Right lobe of liver (tissue), 6 donors: ENCODE measurements at regions not wholly inside any gene's neighbourhood (a gene's known extent, or its start where the extent isn't known, plus 50 kb on each side); places are given as distances from the start of the nearest gene placed in this dataset.

ENCODE experiments used
- ATAC-seq, 4 donors: fragments of 200-7000 bp; cut with Tn5 transposase; one replicate each; pipeline ENCODE4 v1.9.1; 2020; ENCODE audit warnings: mild to moderate bottlenecking in 4 of 4, moderate library complexity in 4 of 4
- DNase-seq, 3 donors: peaks; one replicate each; pipeline ENCODE4 v3.0.0-alpha.2; 2020
- H3K27ac ChIP-seq, 3 donors: fragments of 200-600 bp; one replicate each; pipeline ENCODE4 v1.8.0; 2022
- H3K27me3 ChIP-seq, 2 donors: fragments of 200-600 bp; one replicate each; pipeline ENCODE4 v1.8.0; 2022
- H3K36me3 ChIP-seq, 4 donors: fragments of 200-600 bp; sonication (generic) in 1 of 4; one replicate each; pipeline versions ENCODE4 v1.5.1 to v1.8.0; 2017 to 2022; ENCODE audit warnings: control low read depth in 1 of 4
- H3K4me1 ChIP-seq, 4 donors: fragments of 200-600 bp; sonication (generic) in 1 of 4; one replicate each; pipeline versions ENCODE4 v1.5.1 to v1.8.0; 2017 to 2022; ENCODE audit warnings: control low read depth in 1 of 4
- H3K4me3 ChIP-seq, 3 donors: fragments of 200-600 bp; one replicate each; pipeline ENCODE4 v1.8.0; 2022
- H3K9me3 ChIP-seq, 4 donors: fragments of 200-600 bp; sonication (generic) in 1 of 4; one replicate each; pipeline versions ENCODE4 v1.5.1 to v1.8.0; 2017 to 2022; ENCODE audit warnings: control low read depth in 1 of 4
- POLR2A ChIP-seq: fragments of 450-650 bp; IDR thresholded peaks from one replicate; pipeline ENCODE4 v1.6.1; 2017; ENCODE audit warnings: antibody characterized with exemption, mild to moderate bottlenecking
- WGBS: methylation state at CpG from one replicate; pipeline ENCODE4 v1.1.6; 2018; ENCODE audit warnings: low coverage, low lambda C conversion rate; ENCODE audit not compliant: insufficient coverage; ENCODE audit errors: missing lambda C conversion rate; 5-methylcytosine and 5-hydroxymethylcytosine counted together
- intact Hi-C, 2 donors: fragments of 100-400 bp; cut with DNase I; formaldehyde crosslinking; loops; one replicate each; pipeline versions ENCODE4 v1.11.2 to v1.14.1; 2022
- TF ChIP-seq, protein P1 (sequence below), 4 donors: fragments of 200-600 bp in 3 of 4; fragments of 450-650 bp in 1 of 4; IDR thresholded peaks; one replicate each; pipeline versions ENCODE4 v1.5.1 to v1.8.0; 2016 to 2022; ENCODE audit warnings: antibody characterized with exemption in 4 of 4, mild to moderate bottlenecking in 2 of 4
- donor health status: DM: no; HTN: yes; CAD: no.
- donor health status: DM: no; HTN: no; CAD: no.
- donor health status: DM: no; HTN: no; CAD: no.
- donor health status: DM: no; HTN: yes; CAD: no.
- donor health status: DM: no; HTN: yes; CAD: no.

DNA sequence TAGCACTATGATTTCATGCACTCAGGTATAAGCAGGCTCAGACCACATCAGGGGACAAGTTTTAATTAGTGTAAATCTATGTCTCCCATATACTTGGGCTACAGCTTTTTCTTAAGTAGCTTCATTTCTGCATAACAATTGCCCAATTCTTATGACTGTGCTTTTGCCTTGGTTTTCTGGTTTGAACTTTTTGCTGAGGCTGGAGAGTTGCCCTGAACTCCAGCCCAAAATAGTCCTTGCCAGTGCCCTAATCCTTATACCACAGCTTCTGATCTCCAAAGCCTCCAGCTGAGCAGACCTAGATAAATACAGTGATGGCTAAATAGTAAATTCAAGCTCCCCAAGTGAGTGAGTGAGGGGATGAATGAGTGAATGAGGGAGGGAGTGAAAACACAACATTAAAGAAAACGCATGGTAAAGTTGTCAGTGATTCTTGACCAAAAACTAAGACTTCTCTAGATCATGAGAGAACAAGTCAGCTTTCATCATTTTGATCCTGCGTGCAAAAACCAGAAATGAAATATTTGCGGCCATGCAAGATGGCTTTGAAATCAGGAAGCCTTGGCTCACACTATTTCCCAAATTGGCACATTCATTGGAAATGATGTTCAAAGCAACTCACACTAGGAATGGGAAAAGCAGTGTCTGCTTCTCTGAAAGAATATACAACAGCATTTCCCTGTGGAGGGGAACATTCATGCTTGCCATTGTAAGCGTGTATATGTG is 437.1 kb upstream of the CTSO start:
- whole genome bisulfite sequencing: 64% methylated on average over 4 of the region's 4 CpGs
- peak in 1 of 4 donors; percentile 41 for ATAC-seq
- H3K4me3 ChIP-seq: no peak overlapping the region
- no peaks in the 10 kb centered on the region for H3K9me3 ChIP-seq
- no peaks in the 10 kb centered on the region for H3K27me3 ChIP-seq
- no peak overlapping the region for H3K27ac ChIP-seq
- TF ChIP-seq, protein P1, sequence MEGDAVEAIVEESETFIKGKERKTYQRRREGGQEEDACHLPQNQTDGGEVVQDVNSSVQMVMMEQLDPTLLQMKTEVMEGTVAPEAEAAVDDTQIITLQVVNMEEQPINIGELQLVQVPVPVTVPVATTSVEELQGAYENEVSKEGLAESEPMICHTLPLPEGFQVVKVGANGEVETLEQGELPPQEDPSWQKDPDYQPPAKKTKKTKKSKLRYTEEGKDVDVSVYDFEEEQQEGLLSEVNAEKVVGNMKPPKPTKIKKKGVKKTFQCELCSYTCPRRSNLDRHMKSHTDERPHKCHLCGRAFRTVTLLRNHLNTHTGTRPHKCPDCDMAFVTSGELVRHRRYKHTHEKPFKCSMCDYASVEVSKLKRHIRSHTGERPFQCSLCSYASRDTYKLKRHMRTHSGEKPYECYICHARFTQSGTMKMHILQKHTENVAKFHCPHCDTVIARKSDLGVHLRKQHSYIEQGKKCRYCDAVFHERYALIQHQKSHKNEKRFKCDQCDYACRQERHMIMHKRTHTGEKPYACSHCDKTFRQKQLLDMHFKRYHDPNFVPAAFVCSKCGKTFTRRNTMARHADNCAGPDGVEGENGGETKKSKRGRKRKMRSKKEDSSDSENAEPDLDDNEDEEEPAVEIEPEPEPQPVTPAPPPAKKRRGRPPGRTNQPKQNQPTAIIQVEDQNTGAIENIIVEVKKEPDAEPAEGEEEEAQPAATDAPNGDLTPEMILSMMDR (IDR thresholded peaks at IDR 0.05): no peak
- TF ChIP-seq POLR2A: no peak
- intact Hi-C loops: no loop called here
- no peaks in the 10 kb centered on the region for H3K36me3 ChIP-seq
- DNase-seq: no peak
- no peaks in the 10 kb centered on the region for H3K4me1 ChIP-seq

GRCh38 chr4:156388826-156389225 is 435.2 kb upstream of the CTSO start:
- no peaks in the 10 kb centered on the region for H3K27me3 ChIP-seq
- no peak overlapping the region for H3K4me3 ChIP-seq
- ATAC-seq (no peak), DNase-seq (no peak)
- no peaks in the 10 kb centered on the region for H3K4me1 ChIP-seq
- 51% methylated on average over 3 of the region's 3 CpGs for WGBS
- no peak for TF ChIP-seq POLR2A
- TF ChIP-seq, protein P1 (IDR thresholded peaks at IDR 0.05): no peak
- intact Hi-C loops: no loop called here
- no peaks in the 10 kb centered on the region for H3K36me3 ChIP-seq
- no peak overlapping the region for H3K27ac ChIP-seq
- no peaks in the 10 kb centered on the region for H3K9me3 ChIP-seq

GRCh38 chr4:156378033-156378665 is 424.5 kb upstream of the CTSO start:
- WGBS: 65% methylated on average over 8 of the region's 8 CpGs
- H3K36me3 ChIP-seq: no peaks in the 10 kb centered on the region
- ATAC-seq (peak in 3 of 4 donors; percentile 28 to 89 (median 82)), DNase-seq (no peak)
- no peak overlapping the region for H3K27ac ChIP-seq
- H3K9me3 ChIP-seq: no peaks in the 10 kb centered on the region
- no peak overlapping the region for H3K4me3 ChIP-seq
- intact Hi-C loops: no loop called here
- no peaks in the 10 kb centered on the region for H3K27me3 ChIP-seq
- TF ChIP-seq, protein P1 (IDR thresholded peaks at IDR 0.05): peak; percentile 17 to 64 (median 33)
- TF ChIP-seq POLR2A: no peak
- H3K4me1 ChIP-seq: no peaks in the 10 kb centered on the region

DNA sequence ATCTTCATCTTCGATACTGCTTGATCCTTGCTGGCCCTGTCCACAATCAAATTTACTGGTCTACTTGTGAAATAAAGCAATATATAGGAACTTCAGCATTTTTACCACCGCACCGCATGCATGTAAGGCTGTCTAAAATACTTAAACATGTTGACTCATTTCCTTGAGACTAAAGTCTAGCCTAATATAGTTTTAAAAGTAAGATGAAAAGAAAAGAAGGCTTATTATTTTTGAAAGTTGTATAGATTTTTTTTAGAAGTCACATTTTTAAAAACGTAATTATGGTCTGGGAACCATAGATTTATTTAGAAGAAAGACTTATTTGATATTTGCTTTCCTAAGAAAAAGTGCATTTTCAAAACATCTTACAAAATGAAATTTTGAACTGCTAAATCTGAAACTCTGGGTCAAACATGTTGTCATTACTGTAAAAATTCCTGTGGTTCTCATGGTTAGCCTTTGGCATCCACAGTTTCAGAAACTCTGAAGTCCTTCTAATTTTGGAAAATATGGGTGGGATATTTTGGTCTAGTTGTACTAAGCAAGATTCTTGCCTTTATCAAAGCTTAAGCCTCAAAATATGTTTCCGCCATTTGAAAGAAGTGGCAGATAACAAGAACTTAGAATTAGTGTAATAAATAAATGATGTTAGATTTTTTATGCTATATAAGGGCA is 423.5 kb upstream of the CTSO start:
- TF ChIP-seq, protein P1 (IDR thresholded peaks at IDR 0.05): no peak
- no peak for TF ChIP-seq POLR2A
- Histone ChIP-seq H3K27me3 (no peaks in the 10 kb centered on the region), H3K27ac (no peak overlapping the region), H3K9me3 (no peaks in the 10 kb centered on the region), H3K4me3 (no peak overlapping the region), H3K4me1 (no peaks in the 10 kb centered on the region), H3K36me3 (no peaks in the 10 kb centered on the region)
- intact Hi-C loops: no loop called here
- WGBS: 58% methylated on average over 5 of the region's 5 CpGs
- DNase-seq (no peak), ATAC-seq (no peak)
